Caco-2 (cell line): ENCODE measurements at regions not wholly inside any gene's neighbourhood (a gene's known extent, or its start where the extent isn't known, plus 50 kb on each side); places are given as distances from the start of the nearest gene placed in this dataset.
"Not testable (repeated sequence)": the region's sequence is repeated elsewhere in the genome, so short reads cannot be mapped to it uniquely, and the experiment has no call there.

Source experiments
- BruUV-seq: library from RNA; stranded (reverse); fragments of 400-500 nt; replicated peaks from 2 replicates; lab custom pipeline; 2021; lab: Mats Ljungman, UMichigan
- CTCF ChIA-PET: fragments of 300-600 bp; sonication (Branson Sonifier 250); formaldehyde crosslinking; loops from one replicate; lab custom pipeline; 2022; ENCODE audit warnings: antibody characterized with exemption; lab: Charles Lee
- POLR2A ChIA-PET: fragments of 300-600 bp; sonication (Branson Sonifier 250); formaldehyde crosslinking; loops from one replicate; lab custom pipeline; 2022; ENCODE audit warnings: antibody characterized with exemption; lab: Charles Lee
- DNase-seq, 2 experiments: peaks; one replicate each; pipeline versions ENCODE4 v3.0.0 to v3.0.0-alpha.2; 2020 to 2022
- H3K27me3 ChIP-seq: replicated peaks from 2 replicates; pipeline ENCODE4 v1.6.0; 2011; ENCODE audit warnings: low read length; ENCODE audit not compliant: control insufficient read depth, insufficient read depth
- H3K36me3 ChIP-seq: 2 replicates; pipeline ENCODE4 v1.5.1; 2011; ENCODE audit warnings: low read length; ENCODE audit not compliant: control insufficient read depth, insufficient read depth
- H3K4me1 ChIP-seq: fragments of 250-450 bp; sonication (Bioruptor Pico); 2 replicates; pipeline ENCODE4 v1.5.1; 2020; ENCODE audit warnings: mild to moderate bottlenecking
- H3K4me3 ChIP-seq: 2 replicates; pipeline ENCODE4 v1.5.1; 2011; ENCODE audit warnings: low read depth, mild to moderate bottlenecking, control low read depth, low read length
- H3K9me3 ChIP-seq: fragments of 250-450 bp; sonication (Bioruptor Pico); 2 replicates; pipeline ENCODE4 v1.5.1; 2020; ENCODE audit warnings: mild to moderate bottlenecking, moderate library complexity
- H3K27ac Mint-ChIP-seq: one replicate; pipeline ENCODE4 v1.8.0; 2022; ENCODE audit warnings: mixed read lengths; ENCODE audit not compliant: unreplicated experiment
- H3K27me3 Mint-ChIP-seq: one replicate; pipeline ENCODE4 v1.8.0; 2022; ENCODE audit warnings: mixed read lengths; ENCODE audit not compliant: insufficient read depth, unreplicated experiment
- H3K36me3 Mint-ChIP-seq: one replicate; pipeline ENCODE4 v1.8.0; 2022; ENCODE audit warnings: mild to moderate bottlenecking, mixed read lengths; ENCODE audit not compliant: insufficient read depth, unreplicated experiment
- H3K4me1 Mint-ChIP-seq: one replicate; pipeline ENCODE4 v1.8.0; 2022; ENCODE audit warnings: low read depth, mixed read lengths; ENCODE audit not compliant: unreplicated experiment
- H3K4me3 Mint-ChIP-seq: one replicate; pipeline ENCODE4 v1.8.0; 2022; ENCODE audit warnings: mild to moderate bottlenecking, moderate library complexity, mixed read lengths; ENCODE audit not compliant: unreplicated experiment
- H3K9me3 Mint-ChIP-seq: one replicate; pipeline ENCODE4 v1.8.0; 2022; ENCODE audit warnings: mixed read lengths; ENCODE audit not compliant: unreplicated experiment
- intact Hi-C: fragments of 100-400 bp; cut with micrococcal nuclease; formaldehyde crosslinking; loops from one replicate; pipeline ENCODE4 v1.10.0; 2022; ENCODE audit not compliant: unreplicated experiment
- TF ChIP-seq, protein P1 (sequence below), 2 experiments: fragments of 200-600 bp in 1 of 2; IDR thresholded peaks; 1 replicate in 1 of 2; 2 replicates in 1 of 2; pipeline versions ENCODE4 v1.5.1 to v1.8.0; 2011 to 2022; ENCODE audit warnings: antibody characterized with exemption in 1 of 2, control low read depth in 1 of 2, inconsistent platforms in 1 of 2, low read depth in 1 of 2, low read length in 1 of 2, mild to moderate bottlenecking in 1 of 2, moderate library complexity in 1 of 2; ENCODE audit not compliant: insufficient read depth in 1 of 2, severe bottlenecking in 1 of 2, unreplicated experiment in 1 of 2

DNA sequence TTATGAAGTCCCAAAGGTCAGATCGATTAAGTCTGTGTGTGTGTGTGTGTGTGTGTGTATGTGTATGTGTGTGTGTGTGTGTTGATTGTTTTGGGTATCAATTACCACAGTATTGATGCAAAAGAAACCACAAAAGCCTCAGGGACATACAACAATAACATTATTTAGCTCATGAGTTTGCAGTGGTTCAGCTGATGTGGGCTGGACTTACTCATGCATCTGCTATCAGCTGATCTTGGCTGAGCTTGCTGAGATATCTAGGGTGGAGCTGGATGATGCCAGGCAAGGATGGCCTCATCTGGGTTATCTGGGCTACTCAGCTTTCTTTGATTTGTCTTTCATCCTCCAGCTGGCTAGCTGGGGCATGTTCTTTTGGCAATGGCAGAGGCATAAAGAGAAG, 82.4 kb upstream of the PRR23C start:
- Mint-ChIP-seq H3K4me3 (no peak overlapping the region), H3K27ac (no peak overlapping the region), H3K27me3 (peaks cover 4% of the 10 kb centered on the region), H3K36me3 (no peaks in the 10 kb centered on the region), H3K4me1 (no peaks in the 10 kb centered on the region), H3K9me3 (no peaks in the 10 kb centered on the region)
- no TSS peak for BruUV-seq
- CTCF ChIA-PET, result no interaction called here
- no peak for DNase-seq
- intact Hi-C loops, result no loop called here
- Histone ChIP-seq H3K27me3 (peaks cover 1% of the 10 kb centered on the region; the same call in 1 of the 2 replicates), H3K36me3 (no peaks in the 10 kb centered on the region), H3K4me3 (no peak overlapping the region), H3K9me3 (no peaks in the 10 kb centered on the region), H3K4me1 (peaks cover 2% of the 10 kb centered on the region)
- TF ChIP-seq, protein P1, sequence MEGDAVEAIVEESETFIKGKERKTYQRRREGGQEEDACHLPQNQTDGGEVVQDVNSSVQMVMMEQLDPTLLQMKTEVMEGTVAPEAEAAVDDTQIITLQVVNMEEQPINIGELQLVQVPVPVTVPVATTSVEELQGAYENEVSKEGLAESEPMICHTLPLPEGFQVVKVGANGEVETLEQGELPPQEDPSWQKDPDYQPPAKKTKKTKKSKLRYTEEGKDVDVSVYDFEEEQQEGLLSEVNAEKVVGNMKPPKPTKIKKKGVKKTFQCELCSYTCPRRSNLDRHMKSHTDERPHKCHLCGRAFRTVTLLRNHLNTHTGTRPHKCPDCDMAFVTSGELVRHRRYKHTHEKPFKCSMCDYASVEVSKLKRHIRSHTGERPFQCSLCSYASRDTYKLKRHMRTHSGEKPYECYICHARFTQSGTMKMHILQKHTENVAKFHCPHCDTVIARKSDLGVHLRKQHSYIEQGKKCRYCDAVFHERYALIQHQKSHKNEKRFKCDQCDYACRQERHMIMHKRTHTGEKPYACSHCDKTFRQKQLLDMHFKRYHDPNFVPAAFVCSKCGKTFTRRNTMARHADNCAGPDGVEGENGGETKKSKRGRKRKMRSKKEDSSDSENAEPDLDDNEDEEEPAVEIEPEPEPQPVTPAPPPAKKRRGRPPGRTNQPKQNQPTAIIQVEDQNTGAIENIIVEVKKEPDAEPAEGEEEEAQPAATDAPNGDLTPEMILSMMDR (IDR thresholded peaks at IDR 0.05; ENCODE audit: insufficient read depth in 1 of 2, low read depth in 1 of 2, low read length in 1 of 2, severe bottlenecking in 1 of 2, unreplicated experiment in 1 of 2), result no peak
- POLR2A ChIA-PET, result no interaction called here

DNA sequence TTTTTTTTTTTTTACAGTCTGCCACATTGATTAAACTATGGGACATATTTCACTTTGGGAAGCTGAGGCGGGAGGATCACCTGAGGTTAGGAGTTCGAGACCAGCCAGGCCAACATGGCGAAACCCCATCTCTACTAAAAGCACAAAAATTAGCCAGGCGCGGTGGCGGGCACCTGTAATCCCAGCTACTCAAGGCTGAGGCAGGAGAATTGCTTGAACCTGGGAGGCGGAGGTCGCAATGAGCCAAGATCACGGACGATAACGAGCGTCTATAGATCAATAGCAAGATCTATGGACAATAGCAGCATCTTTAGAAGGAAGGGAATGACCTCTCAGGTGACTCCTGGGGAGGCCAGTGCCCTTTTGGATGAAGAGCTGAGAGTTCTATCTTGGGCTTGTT, 82.9 kb upstream of the PRR23C start:
- H3K9me3 ChIP-seq, H3K4me3 Mint-ChIP-seq, H3K27me3 ChIP-seq, H3K9me3 Mint-ChIP-seq, intact Hi-C loops, BruUV-seq, H3K4me1 ChIP-seq, H3K36me3 ChIP-seq, CTCF ChIA-PET, H3K27me3 Mint-ChIP-seq, DNase-seq, H3K36me3 Mint-ChIP-seq, H3K4me1 Mint-ChIP-seq, H3K27ac Mint-ChIP-seq, H3K4me3 ChIP-seq, POLR2A ChIA-PET: not testable (repeated sequence)

DNA sequence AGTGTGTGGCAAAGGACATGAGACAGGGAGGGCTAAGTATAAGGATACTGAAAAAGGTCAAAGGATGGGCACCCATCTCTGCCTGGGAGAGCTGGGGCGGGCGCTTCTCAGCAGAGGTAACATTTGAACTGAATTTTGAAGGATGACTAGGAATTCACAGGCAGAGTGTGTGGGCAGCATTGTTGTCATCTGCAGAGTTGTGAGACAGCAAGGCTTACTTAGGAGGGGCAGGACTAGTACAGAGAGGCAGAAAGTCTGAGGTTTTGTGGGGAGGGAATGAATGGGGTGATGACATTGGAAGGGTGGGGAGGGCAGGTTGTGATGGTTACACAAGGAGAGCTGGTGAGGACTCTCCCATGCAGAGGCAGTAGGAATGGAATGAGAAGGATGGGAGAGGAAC, 84.1 kb upstream of the PRR23C start:
- ChIA-PET POLR2A (no interaction called here), CTCF (no interaction called here)
- Mint-ChIP-seq H3K27me3 (peaks cover 4% of the 10 kb centered on the region), H3K4me1 (no peaks in the 10 kb centered on the region), H3K9me3 (no peaks in the 10 kb centered on the region), H3K4me3 (no peak overlapping the region), H3K36me3 (no peaks in the 10 kb centered on the region), H3K27ac (no peak overlapping the region)
- no TSS peak for BruUV-seq
- intact Hi-C loops, result no loop called here
- DNase-seq, result no peak
- TF ChIP-seq, protein P1 (IDR thresholded peaks at IDR 0.05; ENCODE audit: insufficient read depth in 1 of 2, low read depth in 1 of 2, low read length in 1 of 2, severe bottlenecking in 1 of 2, unreplicated experiment in 1 of 2), result no peak
- Histone ChIP-seq H3K4me3 (no peak overlapping the region), H3K4me1 (no peaks in the 10 kb centered on the region), H3K9me3 (no peaks in the 10 kb centered on the region), H3K27me3 (peaks cover 1% of the 10 kb centered on the region; the same call in 1 of the 2 replicates), H3K36me3 (no peaks in the 10 kb centered on the region)

DNA sequence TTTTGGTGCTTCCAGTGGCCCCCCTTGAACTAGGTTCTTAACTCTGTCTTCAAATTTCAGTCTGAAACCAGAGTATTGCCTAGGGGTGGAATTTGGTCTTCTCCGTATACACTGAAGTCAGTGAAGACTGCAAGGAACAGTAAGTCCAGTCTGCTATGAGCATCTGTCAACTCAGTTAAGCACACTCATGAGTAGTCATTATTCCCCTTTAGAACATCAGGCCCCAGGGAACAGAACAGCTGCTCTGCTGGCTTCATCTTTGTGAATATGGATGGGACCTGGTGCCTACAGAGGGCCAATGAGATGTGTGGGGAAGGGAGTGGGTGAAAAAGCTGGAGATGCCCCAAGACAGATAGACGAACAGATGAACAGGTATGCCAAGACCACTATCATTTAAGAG, 85.2 kb upstream of the PRR23C start:
- intact Hi-C loops, result no loop called here
- Histone ChIP-seq H3K36me3 (no peaks in the 10 kb centered on the region), H3K4me1 (no peaks in the 10 kb centered on the region), H3K4me3 (no peak overlapping the region), H3K9me3 (no peaks in the 10 kb centered on the region), H3K27me3 (peaks cover 1% of the 10 kb centered on the region; the same call in 1 of the 2 replicates)
- no peaks in the 10 kb centered on the region for H3K4me1 Mint-ChIP-seq
- BruUV-seq, result no TSS peak
- TF ChIP-seq, protein P1 (IDR thresholded peaks at IDR 0.05; ENCODE audit: insufficient read depth in 1 of 2, low read depth in 1 of 2, low read length in 1 of 2, severe bottlenecking in 1 of 2, unreplicated experiment in 1 of 2), result no peak
- H3K4me3 Mint-ChIP-seq, result no peak overlapping the region
- H3K27me3 Mint-ChIP-seq, result peaks cover 4% of the 10 kb centered on the region
- no peaks in the 10 kb centered on the region for H3K9me3 Mint-ChIP-seq
- H3K27ac Mint-ChIP-seq, result no peak overlapping the region
- no peaks in the 10 kb centered on the region for H3K36me3 Mint-ChIP-seq
- CTCF ChIA-PET, result no interaction called here
- DNase-seq, result no peak
- POLR2A ChIA-PET, result no interaction called here
